Type B pancreatic cell (in vitro differentiated cells): ENCODE measurements at regions not wholly inside any gene's neighbourhood (a gene's known extent, or its start where the extent isn't known, plus 50 kb on each side); places are given as distances from the start of the nearest gene placed in this dataset.

Source experiments
- DNase-seq: peaks from one replicate; pipeline ENCODE4 v3.0.0; 2021; ENCODE audit warnings: mixed read lengths; ENCODE audit not compliant: unreplicated experiment; ENCODE audit errors: extremely low spot score
- H3K27ac Mint-ChIP-seq: 2 replicates; pipeline ENCODE4 v1.8.0; 2021; ENCODE audit warnings: mild to moderate bottlenecking, mixed read lengths
- H3K27me3 Mint-ChIP-seq: 2 replicates; pipeline ENCODE4 v1.8.0; 2021; ENCODE audit warnings: mixed read lengths
- H3K36me3 Mint-ChIP-seq: 2 replicates; pipeline ENCODE4 v1.8.0; 2021; ENCODE audit warnings: mixed read lengths
- H3K4me1 Mint-ChIP-seq: one replicate; pipeline ENCODE4 v1.8.0; 2021; ENCODE audit warnings: mixed read lengths; ENCODE audit not compliant: unreplicated experiment
- H3K4me3 Mint-ChIP-seq: 2 replicates; pipeline ENCODE4 v1.8.0; 2021; ENCODE audit warnings: mild to moderate bottlenecking, mixed read lengths
- H3K9me3 Mint-ChIP-seq: 2 replicates; pipeline ENCODE4 v1.8.0; 2021; ENCODE audit warnings: mixed read lengths
- TF ChIP-seq, protein P1 (sequence below): fragments of 200-600 bp; sonication (generic); conservative IDR thresholded peaks from 2 replicates; pipeline ENCODE4 v1.5.0; 2021; ENCODE audit warnings: antibody characterized with exemption, mild to moderate bottlenecking

DNA sequence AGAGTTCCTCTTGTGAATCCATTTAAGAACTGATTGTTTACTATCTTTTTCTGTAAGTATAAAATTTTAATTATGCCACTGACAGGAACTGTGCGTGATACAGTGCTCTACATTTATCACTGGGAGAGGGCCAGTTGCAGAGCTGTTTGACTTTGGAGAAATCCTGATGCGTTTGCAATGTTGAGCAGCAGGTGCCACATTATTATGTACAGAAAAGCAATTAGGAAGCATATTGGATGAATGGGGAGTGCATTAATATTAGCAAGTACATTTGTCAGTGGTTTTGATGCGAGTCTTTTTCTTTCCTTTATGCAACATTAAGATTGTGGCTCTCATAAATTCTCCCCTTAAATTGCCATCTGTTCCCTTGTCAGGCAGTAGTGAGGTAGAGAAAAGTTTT lies 302.3 kb upstream of the FANCL start:
- TF ChIP-seq, protein P1, sequence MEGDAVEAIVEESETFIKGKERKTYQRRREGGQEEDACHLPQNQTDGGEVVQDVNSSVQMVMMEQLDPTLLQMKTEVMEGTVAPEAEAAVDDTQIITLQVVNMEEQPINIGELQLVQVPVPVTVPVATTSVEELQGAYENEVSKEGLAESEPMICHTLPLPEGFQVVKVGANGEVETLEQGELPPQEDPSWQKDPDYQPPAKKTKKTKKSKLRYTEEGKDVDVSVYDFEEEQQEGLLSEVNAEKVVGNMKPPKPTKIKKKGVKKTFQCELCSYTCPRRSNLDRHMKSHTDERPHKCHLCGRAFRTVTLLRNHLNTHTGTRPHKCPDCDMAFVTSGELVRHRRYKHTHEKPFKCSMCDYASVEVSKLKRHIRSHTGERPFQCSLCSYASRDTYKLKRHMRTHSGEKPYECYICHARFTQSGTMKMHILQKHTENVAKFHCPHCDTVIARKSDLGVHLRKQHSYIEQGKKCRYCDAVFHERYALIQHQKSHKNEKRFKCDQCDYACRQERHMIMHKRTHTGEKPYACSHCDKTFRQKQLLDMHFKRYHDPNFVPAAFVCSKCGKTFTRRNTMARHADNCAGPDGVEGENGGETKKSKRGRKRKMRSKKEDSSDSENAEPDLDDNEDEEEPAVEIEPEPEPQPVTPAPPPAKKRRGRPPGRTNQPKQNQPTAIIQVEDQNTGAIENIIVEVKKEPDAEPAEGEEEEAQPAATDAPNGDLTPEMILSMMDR: no peak
- Mint-ChIP-seq H3K9me3 (no peaks in the 10 kb centered on the region), H3K4me1 (peaks cover 16% of the 10 kb centered on the region), H3K27me3 (peaks cover 2% of the 10 kb centered on the region), H3K36me3 (no peaks in the 10 kb centered on the region), H3K4me3 (no peak overlapping the region), H3K27ac (no peak overlapping the region)
- no peak for DNase-seq

DNA sequence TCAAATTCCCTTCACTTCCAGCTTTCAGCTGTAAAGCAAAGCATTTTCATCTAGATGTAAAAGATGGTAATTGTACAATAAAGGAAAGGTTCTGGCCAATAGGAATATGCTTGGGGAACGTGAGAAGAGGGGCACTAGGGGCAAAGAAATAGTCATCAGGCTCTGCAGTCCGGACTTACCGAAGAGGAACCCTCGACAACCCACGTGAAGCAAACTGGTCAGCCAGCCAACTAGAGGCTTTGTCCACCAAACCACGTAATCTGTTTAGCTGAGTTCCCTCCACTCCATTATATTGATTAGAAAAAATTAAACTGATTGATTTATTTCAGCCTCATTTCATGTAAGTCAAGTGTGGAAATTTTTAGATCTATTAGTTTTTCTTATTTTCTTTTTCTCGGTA lies 300.4 kb upstream of the FANCL start:
- no peak for DNase-seq
- H3K4me1 Mint-ChIP-seq: peaks cover 16% of the 10 kb centered on the region
- no peak overlapping the region for H3K27ac Mint-ChIP-seq
- no peak overlapping the region for H3K4me3 Mint-ChIP-seq
- TF ChIP-seq, protein P1: no peak
- no peaks in the 10 kb centered on the region for H3K9me3 Mint-ChIP-seq
- H3K36me3 Mint-ChIP-seq: no peaks in the 10 kb centered on the region
- peaks cover 2% of the 10 kb centered on the region for H3K27me3 Mint-ChIP-seq

DNA sequence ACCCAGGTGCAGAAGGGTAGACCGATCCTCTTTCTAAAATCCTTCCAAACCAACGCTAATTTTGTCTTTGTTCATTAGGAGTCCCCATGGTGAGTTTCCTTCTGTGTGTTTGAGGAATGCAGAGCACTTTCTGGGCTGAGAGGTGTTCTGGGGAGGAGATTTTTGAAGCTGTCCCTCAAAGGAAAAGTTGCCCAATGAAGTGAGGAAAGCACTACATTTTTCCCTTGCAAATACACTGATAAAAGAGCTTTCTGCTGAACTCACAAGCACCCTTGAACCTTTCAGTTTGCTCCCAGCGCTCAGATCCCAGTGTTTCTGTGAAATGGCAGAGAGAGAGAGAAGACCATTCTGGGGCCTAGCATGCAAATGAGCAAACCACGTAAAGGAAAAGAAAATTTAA lies 299.6 kb upstream of the FANCL start:
- H3K9me3 Mint-ChIP-seq: no peaks in the 10 kb centered on the region
- no peak overlapping the region for H3K4me3 Mint-ChIP-seq
- H3K27me3 Mint-ChIP-seq: peaks cover 2% of the 10 kb centered on the region
- DNase-seq: no peak
- peaks cover 20% of the 10 kb centered on the region for H3K4me1 Mint-ChIP-seq
- H3K27ac Mint-ChIP-seq: no peak overlapping the region
- TF ChIP-seq, protein P1: no peak
- no peaks in the 10 kb centered on the region for H3K36me3 Mint-ChIP-seq

DNA sequence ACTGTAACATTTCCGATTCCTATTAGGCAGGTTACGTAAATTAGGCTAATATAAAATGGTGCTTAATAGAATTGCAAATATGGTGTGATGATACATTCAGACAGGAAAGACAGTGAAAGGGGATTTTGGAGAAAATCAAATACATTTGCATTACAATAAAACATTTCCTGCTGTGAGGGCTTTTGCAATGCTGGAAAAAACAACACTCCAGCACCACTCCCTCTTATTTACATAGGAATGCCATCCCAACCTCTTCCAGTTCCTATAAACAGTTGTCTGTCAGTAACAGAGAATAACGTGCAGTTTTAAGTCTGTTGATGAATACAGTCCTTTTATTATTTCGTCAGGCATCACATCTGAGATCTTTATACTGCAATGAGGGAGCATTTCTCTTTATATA lies 298.8 kb upstream of the FANCL start:
- no peak for DNase-seq
- no peak overlapping the region for H3K4me3 Mint-ChIP-seq
- H3K4me1 Mint-ChIP-seq: peaks cover 20% of the 10 kb centered on the region
- no peak overlapping the region for H3K27ac Mint-ChIP-seq
- H3K27me3 Mint-ChIP-seq: peaks cover 2% of the 10 kb centered on the region
- H3K9me3 Mint-ChIP-seq: no peaks in the 10 kb centered on the region
- TF ChIP-seq, protein P1: no peak
- H3K36me3 Mint-ChIP-seq: no peaks in the 10 kb centered on the region

DNA sequence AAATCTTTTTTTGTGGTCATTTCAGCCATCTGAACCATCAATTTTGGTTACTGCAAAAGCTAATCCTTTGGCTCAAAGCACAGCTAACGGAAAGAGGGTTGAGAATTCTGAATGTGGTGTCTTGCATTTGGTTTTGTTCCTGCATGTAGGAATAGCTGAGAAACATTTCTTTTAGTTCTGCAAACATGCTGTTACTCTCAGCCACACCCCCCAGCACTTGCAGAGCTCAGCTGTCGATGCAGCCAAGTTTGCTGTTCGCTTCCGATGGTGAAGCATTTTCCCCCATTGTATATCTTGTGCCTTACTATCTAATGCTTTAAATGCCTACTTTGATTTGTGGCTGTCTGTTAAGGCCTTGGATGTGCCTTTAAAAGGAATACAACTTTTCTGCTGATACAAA lies 294.9 kb upstream of the FANCL start:
- H3K27ac Mint-ChIP-seq: no peak overlapping the region
- peaks cover 20% of the 10 kb centered on the region for H3K4me1 Mint-ChIP-seq
- H3K27me3 Mint-ChIP-seq: peaks cover 2% of the 10 kb centered on the region
- TF ChIP-seq, protein P1: no peak
- H3K36me3 Mint-ChIP-seq: no peaks in the 10 kb centered on the region
- no peak for DNase-seq
- no peaks in the 10 kb centered on the region for H3K9me3 Mint-ChIP-seq
- H3K4me3 Mint-ChIP-seq: no peak overlapping the region

DNA sequence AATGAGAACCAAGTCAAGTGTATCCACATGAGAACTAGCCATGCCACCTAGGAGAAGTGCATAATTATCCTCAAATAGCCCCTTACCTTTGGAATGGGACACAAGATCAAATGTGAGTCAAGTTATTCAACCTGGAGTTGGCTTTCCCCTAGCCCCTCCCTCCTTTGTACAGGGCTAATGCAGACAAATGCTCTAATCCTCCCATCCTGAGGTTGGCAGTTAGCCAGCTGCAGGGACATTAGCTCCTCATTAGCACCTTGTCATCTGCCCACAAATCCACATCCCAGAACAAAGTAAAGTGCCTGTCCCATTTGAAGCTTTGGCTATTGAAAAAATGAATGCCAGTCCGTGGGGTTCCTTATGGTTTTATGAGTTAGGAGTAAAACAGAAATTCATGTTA lies 294.1 kb upstream of the FANCL start:
- Mint-ChIP-seq H3K4me3 (no peak overlapping the region), H3K4me1 (peaks cover 13% of the 10 kb centered on the region), H3K9me3 (no peaks in the 10 kb centered on the region), H3K27ac (no peak overlapping the region), H3K36me3 (no peaks in the 10 kb centered on the region), H3K27me3 (no peaks in the 10 kb centered on the region)
- TF ChIP-seq, protein P1: no peak
- DNase-seq: no peak
